GM12872 (cell line): ENCODE measurements at regions not wholly inside any gene's neighbourhood (a gene's known extent, or its start where the extent isn't known, plus 50 kb on each side); places are given as distances from the start of the nearest gene placed in this dataset.

Experiments used
- CTCF ChIP-seq: IDR thresholded peaks from 3 replicates; pipeline ENCODE4 v1.5.1; 2011; ENCODE audit warnings: low read depth, mild to moderate bottlenecking, low read length, moderate library complexity; ENCODE audit not compliant: insufficient read depth

- TF ChIP-seq CTCF: no peak
Measured at GRCh38 chr19:27744926-27745768, 1467.8 kb downstream of the UQCRFS1 start.

DNA sequence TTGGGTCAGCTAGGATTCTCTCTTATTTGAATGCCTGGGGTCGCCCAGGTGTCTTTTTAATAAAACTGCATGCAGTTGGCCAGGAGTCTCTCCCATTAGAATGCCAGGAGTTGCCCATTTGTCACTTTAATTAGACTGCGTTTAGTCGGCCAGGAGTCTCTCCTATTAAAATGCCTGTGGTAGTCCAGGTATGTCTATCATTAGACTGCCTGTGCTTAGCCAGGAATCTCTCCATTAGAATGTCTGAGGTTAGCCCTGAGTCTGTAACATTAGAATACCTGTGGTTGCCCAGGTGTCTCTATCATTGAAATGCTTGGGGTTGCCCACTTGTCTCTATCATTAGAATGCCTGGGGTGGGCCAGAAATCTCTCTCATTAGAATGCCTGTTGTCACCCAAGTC is 1470.9 kb downstream of the UQCRFS1 start:
- no peak for TF ChIP-seq CTCF

DNA sequence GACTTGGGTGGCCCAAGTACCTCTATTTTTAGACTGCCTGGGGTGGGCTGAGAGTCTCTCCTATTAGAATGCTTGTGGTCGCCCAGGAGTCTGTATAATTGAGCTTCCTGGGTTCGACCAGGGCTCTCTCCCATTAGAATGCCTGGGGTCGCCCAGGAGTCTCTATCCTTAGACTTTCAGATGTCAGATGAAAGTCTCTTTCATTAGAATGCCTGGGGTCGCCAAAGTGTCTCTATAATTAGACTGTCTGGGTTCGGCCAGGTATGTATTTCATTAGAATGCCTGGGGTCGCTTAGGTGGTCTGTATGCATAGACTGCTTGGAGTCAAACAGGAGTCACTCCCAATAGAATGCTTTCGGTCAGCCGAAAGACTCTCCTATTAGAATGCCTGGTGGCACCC is 1471.7 kb downstream of the UQCRFS1 start:
- TF ChIP-seq CTCF: no peak

DNA sequence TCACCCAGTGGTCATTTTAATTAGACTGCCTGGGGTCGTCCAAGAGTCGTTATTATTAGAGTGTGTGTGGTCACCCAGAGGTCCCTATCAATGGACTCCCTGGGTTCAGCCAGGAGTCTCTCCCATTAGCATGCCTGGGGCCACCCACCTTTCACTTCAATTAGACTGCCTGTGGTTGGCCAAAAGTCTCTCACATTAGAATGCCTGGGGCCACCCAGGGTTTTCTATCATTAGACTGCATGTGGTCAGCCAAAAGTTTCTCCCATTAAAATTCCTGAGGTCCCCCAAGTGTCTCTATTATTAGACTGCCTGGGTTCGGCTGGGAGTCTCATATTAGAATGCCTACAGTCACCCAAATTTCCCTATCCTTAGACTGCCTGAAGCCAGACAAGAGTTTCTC is 1472.6 kb downstream of the UQCRFS1 start:
- no peak for TF ChIP-seq CTCF

DNA sequence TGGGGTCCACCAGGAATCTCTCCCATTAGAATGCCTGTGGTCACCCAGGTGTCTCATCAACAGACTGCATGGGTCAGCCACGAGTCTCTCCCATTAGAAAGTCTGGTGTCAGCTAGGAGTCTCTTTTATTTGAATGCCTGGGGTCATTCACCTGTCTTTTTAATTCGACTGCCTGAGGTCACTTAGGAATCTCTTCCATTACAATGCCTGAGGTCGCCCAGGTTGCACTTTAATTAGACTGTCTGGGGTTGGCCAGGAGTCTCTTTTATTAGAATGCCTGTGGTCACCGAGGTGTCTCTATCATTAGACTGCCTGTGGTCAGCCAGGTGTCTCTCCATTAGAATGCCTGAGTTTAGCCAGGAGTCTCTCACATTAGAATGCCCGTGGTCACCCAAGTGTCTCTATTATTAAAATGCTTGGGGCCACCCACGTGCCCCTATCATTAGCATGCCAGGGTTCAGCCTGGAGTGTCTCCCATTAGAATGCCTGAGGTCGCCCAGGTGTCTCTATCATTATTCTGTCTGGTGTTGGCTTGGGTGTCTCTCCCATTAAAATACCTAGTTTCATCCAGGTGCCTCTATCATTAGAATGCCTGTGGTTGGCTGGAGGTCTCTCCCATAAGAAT is 1474.3 kb downstream of the UQCRFS1 start:
- no peak for TF ChIP-seq CTCF

- no peak for TF ChIP-seq CTCF
Measured at GRCh38 chr19:27736225-27736624, 1476.7 kb downstream of the UQCRFS1 start.

- no peak for TF ChIP-seq CTCF
Measured at GRCh38 chr19:27735314-27735713, 1477.6 kb downstream of the UQCRFS1 start.
